Tibial artery (tissue), 4 donors: ENCODE measurements at regions not wholly inside any gene's neighbourhood (a gene's known extent, or its start where the extent isn't known, plus 50 kb on each side); places are given as distances from the start of the nearest gene placed in this dataset.

Experiments
- DNase-seq, 2 donors: peaks; one replicate each; pipeline ENCODE4 v3.0.0-alpha.2; 2019
- H3K27ac ChIP-seq, 2 donors: fragments of 200-600 bp; sonication (generic) in 1 of 2; 1 replicate in 1 of 2; 2 replicates in 1 of 2; pipeline ENCODE4 v1.5.1; 2018 to 2019; ENCODE audit warnings: mild to moderate bottlenecking in 1 of 2
- H3K27me3 ChIP-seq, 2 donors: fragments of 200-600 bp; sonication (generic) in 1 of 2; one replicate each; pipeline versions ENCODE4 v1.5.1 to v1.6.0; 2016 to 2019
- H3K36me3 ChIP-seq, 3 donors: fragments of 200-600 bp; sonication (generic) in 2 of 3; one replicate each; pipeline ENCODE4 v1.5.1; 2016 to 2019; ENCODE audit warnings: mild to moderate bottlenecking in 2 of 3
- H3K4me1 ChIP-seq, 4 donors: fragments of 200-600 bp; sonication (generic) in 2 of 4; 1 replicate in 3 of 4; 2 replicates in 1 of 4; pipeline ENCODE4 v1.5.1; 2016 to 2019
- H3K4me3 ChIP-seq, 2 donors: fragments of 200-600 bp; sonication (generic) in 1 of 2; 1 replicate in 1 of 2; 2 replicates in 1 of 2; pipeline ENCODE4 v1.5.1; 2018 to 2019; ENCODE audit warnings: mild to moderate bottlenecking in 2 of 2
- H3K9me3 ChIP-seq, 3 donors: fragments of 200-600 bp; sonication (generic) in 1 of 3; one replicate each; pipeline ENCODE4 v1.5.1; 2016 to 2019
- intact Hi-C: fragments of 100-400 bp; cut with DNase I; formaldehyde crosslinking; loops from one replicate; pipeline ENCODE4 v1.15.0; 2023; ENCODE audit warnings: low total_unique reads
- TF ChIP-seq, protein P1 (sequence below), 2 experiments: fragments of 200-600 bp in 1 of 2; fragments of 450-650 bp in 1 of 2; IDR thresholded peaks; one replicate each; pipeline ENCODE4 v1.5.1; 2017 to 2019; ENCODE audit warnings: antibody characterized with exemption in 2 of 2, mild to moderate bottlenecking in 1 of 2, moderate library complexity in 1 of 2

DNA sequence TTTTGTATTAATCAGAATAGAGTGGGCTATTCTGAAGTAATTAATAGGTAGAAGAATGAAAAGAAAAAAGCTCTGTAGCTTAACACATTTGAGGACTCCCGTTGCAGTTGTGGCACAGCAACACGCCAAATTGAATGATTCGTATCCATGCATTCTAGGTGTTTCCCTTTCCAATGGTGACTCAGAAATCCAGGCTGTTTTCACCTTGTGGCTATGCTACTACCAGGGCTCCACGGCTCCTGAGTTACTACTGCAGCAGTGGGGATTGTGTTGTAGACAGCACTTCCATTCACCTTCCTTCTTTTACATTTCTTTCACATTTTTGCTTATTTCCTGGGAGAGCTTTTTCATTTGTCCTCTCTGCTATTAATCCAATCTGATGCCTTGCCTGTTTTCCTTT, 1616.4 kb downstream of the CDH8 start:
- Histone ChIP-seq H3K27ac (no peak overlapping the region), H3K27me3 (no peaks in the 10 kb centered on the region), H3K9me3 (no peaks in the 10 kb centered on the region), H3K36me3 (no peaks in the 10 kb centered on the region), H3K4me1 (no peaks in the 10 kb centered on the region), H3K4me3 (no peak overlapping the region)
- TF ChIP-seq, protein P1, sequence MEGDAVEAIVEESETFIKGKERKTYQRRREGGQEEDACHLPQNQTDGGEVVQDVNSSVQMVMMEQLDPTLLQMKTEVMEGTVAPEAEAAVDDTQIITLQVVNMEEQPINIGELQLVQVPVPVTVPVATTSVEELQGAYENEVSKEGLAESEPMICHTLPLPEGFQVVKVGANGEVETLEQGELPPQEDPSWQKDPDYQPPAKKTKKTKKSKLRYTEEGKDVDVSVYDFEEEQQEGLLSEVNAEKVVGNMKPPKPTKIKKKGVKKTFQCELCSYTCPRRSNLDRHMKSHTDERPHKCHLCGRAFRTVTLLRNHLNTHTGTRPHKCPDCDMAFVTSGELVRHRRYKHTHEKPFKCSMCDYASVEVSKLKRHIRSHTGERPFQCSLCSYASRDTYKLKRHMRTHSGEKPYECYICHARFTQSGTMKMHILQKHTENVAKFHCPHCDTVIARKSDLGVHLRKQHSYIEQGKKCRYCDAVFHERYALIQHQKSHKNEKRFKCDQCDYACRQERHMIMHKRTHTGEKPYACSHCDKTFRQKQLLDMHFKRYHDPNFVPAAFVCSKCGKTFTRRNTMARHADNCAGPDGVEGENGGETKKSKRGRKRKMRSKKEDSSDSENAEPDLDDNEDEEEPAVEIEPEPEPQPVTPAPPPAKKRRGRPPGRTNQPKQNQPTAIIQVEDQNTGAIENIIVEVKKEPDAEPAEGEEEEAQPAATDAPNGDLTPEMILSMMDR (IDR thresholded peaks at IDR 0.05): no peak
- intact Hi-C loops: no loop called here
- no peak for DNase-seq

DNA sequence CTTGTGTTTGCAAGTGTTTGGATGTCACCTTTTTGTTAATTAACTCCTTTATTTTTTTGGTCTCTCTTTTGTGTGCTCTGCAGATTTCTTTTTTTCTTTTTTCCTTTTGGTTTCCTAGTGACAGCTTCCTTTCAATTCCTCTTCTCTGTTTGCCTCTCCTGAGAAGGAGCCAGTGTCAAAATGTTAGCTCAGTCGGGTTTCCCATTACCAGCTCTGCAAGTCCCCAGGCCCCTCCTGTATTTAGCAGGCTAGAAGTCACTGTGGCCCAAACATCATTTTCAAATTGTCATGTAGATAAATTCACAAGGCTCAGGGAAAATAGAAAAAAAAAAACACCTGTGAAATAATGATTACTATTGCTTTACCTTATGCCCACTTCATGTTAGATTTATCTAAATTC, 1621.6 kb downstream of the CDH8 start:
- TF ChIP-seq, protein P1 (IDR thresholded peaks at IDR 0.05): no peak
- Histone ChIP-seq H3K9me3 (no peaks in the 10 kb centered on the region), H3K36me3 (no peaks in the 10 kb centered on the region), H3K4me3 (no peak overlapping the region), H3K4me1 (no peaks in the 10 kb centered on the region), H3K27me3 (no peaks in the 10 kb centered on the region), H3K27ac (no peak overlapping the region)
- DNase-seq: no peak
- intact Hi-C loops: no loop called here

DNA sequence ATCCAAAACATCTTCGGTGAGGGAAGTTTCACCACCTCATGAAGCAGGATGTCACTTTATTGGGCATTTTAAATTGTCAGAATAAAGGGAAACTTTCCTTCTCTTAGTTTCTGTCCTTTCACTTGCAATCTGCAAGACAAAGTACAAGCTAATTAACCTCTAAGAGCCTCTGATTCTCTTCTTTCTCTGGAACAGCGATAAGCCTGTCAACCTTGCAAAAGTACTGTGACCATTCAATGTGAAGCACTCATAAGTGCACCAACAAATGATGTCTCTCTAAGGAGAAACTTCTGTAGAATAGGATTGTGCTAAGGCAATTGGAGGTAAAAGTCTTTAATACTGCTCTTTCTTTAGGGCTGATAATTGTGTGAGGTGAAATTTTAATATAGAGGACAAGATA, 1622.3 kb downstream of the CDH8 start:
- Histone ChIP-seq H3K9me3 (no peaks in the 10 kb centered on the region), H3K27ac (no peak overlapping the region), H3K4me1 (no peaks in the 10 kb centered on the region), H3K27me3 (no peaks in the 10 kb centered on the region), H3K4me3 (no peak overlapping the region), H3K36me3 (no peaks in the 10 kb centered on the region)
- intact Hi-C loops: no loop called here
- TF ChIP-seq, protein P1 (IDR thresholded peaks at IDR 0.05): no peak
- DNase-seq: no peak

DNA sequence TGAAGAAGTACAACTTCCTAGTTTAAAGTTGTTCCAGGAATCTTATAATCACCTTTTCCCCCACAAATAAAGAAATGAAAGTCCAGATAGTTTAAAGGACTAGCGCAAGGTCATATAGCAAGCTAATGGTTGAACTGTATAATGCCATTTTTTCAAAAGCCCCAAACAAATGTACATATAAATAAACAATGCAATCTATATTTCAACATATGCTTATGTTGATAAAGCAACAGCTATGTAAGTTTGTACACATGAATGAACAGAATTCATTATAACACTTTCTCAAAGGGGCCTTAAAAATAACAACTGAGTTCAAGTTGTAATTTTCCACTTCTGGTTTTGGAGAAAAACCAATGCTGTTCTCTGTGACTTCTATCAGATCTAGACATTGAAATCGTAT, 1628.6 kb downstream of the CDH8 start:
- no peak overlapping the region for H3K4me3 ChIP-seq
- TF ChIP-seq, protein P1 (IDR thresholded peaks at IDR 0.05): no peak
- H3K9me3 ChIP-seq: no peaks in the 10 kb centered on the region
- no peak for DNase-seq
- H3K27ac ChIP-seq: no peak overlapping the region
- H3K4me1 ChIP-seq: no peaks in the 10 kb centered on the region
- no peaks in the 10 kb centered on the region for H3K27me3 ChIP-seq
- no peaks in the 10 kb centered on the region for H3K36me3 ChIP-seq
- intact Hi-C loops: no loop called here

DNA sequence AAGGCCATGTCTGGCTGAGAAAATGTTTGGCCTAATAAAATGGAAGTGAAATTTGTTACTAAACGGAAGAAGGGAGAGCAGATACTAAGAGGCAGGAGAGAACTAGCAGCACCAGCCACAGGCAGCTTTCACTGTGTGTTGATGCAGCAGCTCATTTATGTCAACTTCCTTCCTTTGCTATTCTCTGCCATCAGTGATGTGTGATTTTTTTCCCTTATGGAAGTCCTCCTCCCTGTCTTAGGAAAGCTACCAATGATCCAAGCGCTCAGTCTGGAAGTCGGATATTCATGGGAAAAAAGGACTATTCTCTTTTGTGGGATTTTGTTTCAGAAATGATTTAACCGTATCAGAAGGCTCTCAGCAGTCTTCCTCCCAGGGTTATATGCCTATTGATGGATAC, 1629.2 kb downstream of the CDH8 start:
- no peaks in the 10 kb centered on the region for H3K36me3 ChIP-seq
- H3K9me3 ChIP-seq: no peaks in the 10 kb centered on the region
- DNase-seq: no peak
- H3K27ac ChIP-seq: no peak overlapping the region
- H3K4me1 ChIP-seq: no peaks in the 10 kb centered on the region
- TF ChIP-seq, protein P1 (IDR thresholded peaks at IDR 0.05): no peak
- intact Hi-C loops: no loop called here
- no peaks in the 10 kb centered on the region for H3K27me3 ChIP-seq
- no peak overlapping the region for H3K4me3 ChIP-seq

DNA sequence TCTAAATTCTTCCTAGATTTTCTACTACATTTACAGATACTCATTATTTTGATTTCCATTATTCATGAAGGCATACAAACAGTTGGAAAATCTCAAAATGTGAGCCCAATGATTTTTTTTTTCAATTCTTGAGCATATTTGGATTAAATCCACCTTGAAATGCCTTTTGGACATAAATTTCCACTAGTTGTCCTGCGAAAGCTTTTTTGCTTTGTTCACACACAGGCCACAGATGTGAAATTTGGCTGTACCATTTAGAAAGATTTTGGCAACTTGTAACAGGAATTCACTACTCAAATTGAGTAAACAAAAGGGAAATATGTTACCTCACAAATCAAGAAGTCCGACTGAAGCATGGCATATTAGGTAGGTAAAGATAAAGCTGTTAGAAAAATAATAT, 1631.0 kb downstream of the CDH8 start:
- intact Hi-C loops: no loop called here
- H3K36me3 ChIP-seq: no peaks in the 10 kb centered on the region
- no peaks in the 10 kb centered on the region for H3K27me3 ChIP-seq
- TF ChIP-seq, protein P1 (IDR thresholded peaks at IDR 0.05): no peak
- no peak for DNase-seq
- H3K27ac ChIP-seq: no peak overlapping the region
- H3K4me1 ChIP-seq: no peaks in the 10 kb centered on the region
- no peak overlapping the region for H3K4me3 ChIP-seq
- H3K9me3 ChIP-seq: no peaks in the 10 kb centered on the region
